B cell (primary cell): ENCODE measurements at regions not wholly inside any gene's neighbourhood (a gene's known extent, or its start where the extent isn't known, plus 50 kb on each side); places are given as distances from the start of the nearest gene placed in this dataset.

Experiments used
- ATAC-seq: fragments of 200-7000 bp; cut with Tn5 transposase; one replicate; pipeline ENCODE4 v1.10.0; 2021; ENCODE audit warnings: low read depth, mild to moderate bottlenecking, moderate number of reproducible peaks, moderate library complexity
- CTCF ChIA-PET: fragments of 350-600 bp; sonication (Branson Sonifier 250); formaldehyde crosslinking; loops from one replicate; lab custom pipeline; 2021; ENCODE audit warnings: antibody characterized with exemption, inconsistent platforms; lab: Charles Lee
- POLR2A ChIA-PET: fragments of 350-600 bp; sonication (Branson Sonifier 250); formaldehyde crosslinking; loops from one replicate; lab custom pipeline; 2021; ENCODE audit warnings: antibody characterized with exemption; lab: Charles Lee
- DNase-seq: peaks from one replicate; pipeline ENCODE4 v3.0.0; 2013
- H2AFZ ChIP-seq: 2 replicates; pipeline ENCODE4 v1.6.1; 2012; ENCODE audit warnings: mild to moderate bottlenecking, low read depth, low read length; ENCODE audit not compliant: insufficient read depth, poor library complexity, severe bottlenecking
- H3K27ac ChIP-seq, 2 donors: 1 replicate in 1 of 2; 2 replicates in 1 of 2; pipeline ENCODE4 v1.5.1; 2012 to 2013; ENCODE audit warnings: low read length in 2 of 2, mild to moderate bottlenecking in 2 of 2, moderate library complexity in 1 of 2
- H3K27me3 ChIP-seq, 4 experiments: fragments of 200-600 bp in 1 of 4; sonication (generic) in 1 of 4; replicated peaks in 1 of 4; 1 replicate in 2 of 4; 2 replicates in 2 of 4; pipeline versions ENCODE4 v1.6.1 to v1.7.0; 2013 to 2016; ENCODE audit warnings: low read length in 3 of 4, mild to moderate bottlenecking in 2 of 4, mixed read lengths in 1 of 4, moderate library complexity in 1 of 4; ENCODE audit not compliant: insufficient read depth in 4 of 4, control insufficient read depth in 3 of 4; ENCODE audit errors: control extremely low read depth in 1 of 4
- H3K36me3 ChIP-seq, 2 experiments: replicated peaks in 1 of 2; 1 replicate in 1 of 2; 2 replicates in 1 of 2; pipeline versions ENCODE4 v1.6.1 to v1.7.1; 2013; ENCODE audit warnings: low read length in 1 of 2; ENCODE audit not compliant: insufficient read depth in 2 of 2, control insufficient read depth in 1 of 2; ENCODE audit errors: control extremely low read depth in 1 of 2, extremely low read depth in 1 of 2
- H3K4me1 ChIP-seq, 2 donors: fragments of 200-600 bp in 1 of 2; sonication (generic) in 1 of 2; 1 replicate in 1 of 2; 2 replicates in 1 of 2; pipeline versions ENCODE4 v1.5.1 to v1.6.1; 2013 to 2017; ENCODE audit warnings: low read length in 2 of 2; ENCODE audit not compliant: control insufficient read depth in 2 of 2, insufficient read depth in 2 of 2
- H3K4me2 ChIP-seq: replicated peaks from 2 replicates; pipeline ENCODE3; 2012; ENCODE audit warnings: mild to moderate bottlenecking, low read depth, low read length; ENCODE audit not compliant: poor library complexity, severe bottlenecking
- H3K4me3 ChIP-seq, 5 experiments: fragments of 200-600 bp in 1 of 5; sonication (generic) in 1 of 5; 1 replicate in 3 of 5; 2 replicates in 2 of 5; pipeline versions ENCODE4 v1.5.1 to v1.7.0; 2011 to 2016; ENCODE audit warnings: low read length in 4 of 5, mild to moderate bottlenecking in 4 of 5, low read depth in 2 of 5, control low read depth in 1 of 5, moderate library complexity in 1 of 5; ENCODE audit not compliant: insufficient read depth in 1 of 5; ENCODE audit errors: control extremely low read depth in 1 of 5, extremely low read depth in 1 of 5
- H3K79me2 ChIP-seq: fragments of 200-600 bp; sonication (generic); one replicate; pipeline ENCODE4 v1.6.0; 2016; ENCODE audit warnings: low read length; ENCODE audit not compliant: control insufficient read depth, insufficient read depth
- H3K9ac ChIP-seq: fragments of 200-600 bp; sonication (generic); 2 replicates; pipeline ENCODE4 v1.6.1; 2017; ENCODE audit warnings: mild to moderate bottlenecking, low read length, moderate library complexity
- H3K9me3 ChIP-seq, 3 donors: one replicate each; pipeline versions ENCODE4 v1.6.1 to v1.7.1; 2013; ENCODE audit warnings: low read length in 2 of 3; ENCODE audit not compliant: control insufficient read depth in 2 of 3, insufficient read depth in 1 of 3; ENCODE audit errors: control extremely low read depth in 1 of 3
- H4K20me1 ChIP-seq: 2 replicates; pipeline ENCODE4 v1.6.0; 2012; ENCODE audit warnings: mild to moderate bottlenecking, low read length; ENCODE audit not compliant: insufficient read depth, control insufficient read depth, poor library complexity, severe bottlenecking
- H3K27ac Mint-ChIP-seq: one replicate; pipeline ENCODE4 v1.8.0; 2021; ENCODE audit warnings: mixed read lengths
- H3K27me3 Mint-ChIP-seq: one replicate; pipeline ENCODE4 v1.8.0; 2021; ENCODE audit warnings: mixed read lengths
- H3K4me1 Mint-ChIP-seq: one replicate; pipeline ENCODE4 v1.8.0; 2021; ENCODE audit warnings: mixed read lengths
- H3K4me3 Mint-ChIP-seq: one replicate; pipeline ENCODE4 v1.8.0; 2021; ENCODE audit warnings: mixed read lengths
- H3K9me3 Mint-ChIP-seq: one replicate; pipeline ENCODE4 v1.8.0; 2022; ENCODE audit warnings: mixed read lengths; ENCODE audit not compliant: insufficient read depth
- CTCF ChIP-seq: fragments of 200-600 bp; IDR thresholded peaks from one replicate; pipeline ENCODE4 v1.8.0; 2022; ENCODE audit warnings: antibody characterized with exemption, mild to moderate bottlenecking
- EZH2 ChIP-seq: IDR thresholded peaks from 2 replicates; pipeline ENCODE4 v1.6.1; 2012; ENCODE audit warnings: borderline replicate concordance, low read depth, mild to moderate bottlenecking, moderate library complexity, low read length; ENCODE audit not compliant: insufficient read depth, poor library complexity, severe bottlenecking
- WGBS: methylation state at CpG from one replicate; pipeline ENCODE4 v1.1.5; 2013; ENCODE audit warnings: missing lambda C conversion rate; ENCODE audit not compliant: insufficient coverage; 5-methylcytosine and 5-hydroxymethylcytosine counted together
- intact Hi-C: fragments of 100-400 bp; cut with micrococcal nuclease; formaldehyde crosslinking; loops from one replicate; pipeline ENCODE4 v1.10.0; 2022

GRCh38 chr18:47418746-47419145 is 167.3 kb upstream of the SKOR2 start:
- TF ChIP-seq CTCF, result no peak
- TF ChIP-seq EZH2, result no peak
- no peaks in the 10 kb centered on the region for H3K9me3 ChIP-seq
- Mint-ChIP-seq H3K9me3 (no peaks in the 10 kb centered on the region), H3K27me3 (peaks cover 35% of the 10 kb centered on the region), H3K4me3 (no peak overlapping the region), H3K27ac (no peak overlapping the region), H3K4me1 (peaks cover 11% of the 10 kb centered on the region)
- intact Hi-C loops, result no loop called here
- ChIA-PET POLR2A (no interaction called here), CTCF (no interaction called here)
- peaks cover 0 to 13% (median 0%) of the 10 kb centered on the region in 4 experiments for H3K27me3 ChIP-seq
- DNase-seq (no peak), ATAC-seq (no peak)
- H2AFZ ChIP-seq, result no peak overlapping the region
- H3K9ac ChIP-seq, result no peak overlapping the region
- no CpG with 5 or more reads among the region's 3 CpGs for WGBS
- no peaks in the 10 kb centered on the region for H3K36me3 ChIP-seq
- H3K4me3 ChIP-seq, result no peak overlapping the region
- no peak overlapping the region for H3K27ac ChIP-seq
- H4K20me1 ChIP-seq, result no peaks in the 10 kb centered on the region
- H3K4me2 ChIP-seq, result no peak overlapping the region
- H3K4me1 ChIP-seq, result peaks cover 3 to 8% of the 10 kb centered on the region in 2 donors
- H3K79me2 ChIP-seq, result no peaks in the 10 kb centered on the region

DNA sequence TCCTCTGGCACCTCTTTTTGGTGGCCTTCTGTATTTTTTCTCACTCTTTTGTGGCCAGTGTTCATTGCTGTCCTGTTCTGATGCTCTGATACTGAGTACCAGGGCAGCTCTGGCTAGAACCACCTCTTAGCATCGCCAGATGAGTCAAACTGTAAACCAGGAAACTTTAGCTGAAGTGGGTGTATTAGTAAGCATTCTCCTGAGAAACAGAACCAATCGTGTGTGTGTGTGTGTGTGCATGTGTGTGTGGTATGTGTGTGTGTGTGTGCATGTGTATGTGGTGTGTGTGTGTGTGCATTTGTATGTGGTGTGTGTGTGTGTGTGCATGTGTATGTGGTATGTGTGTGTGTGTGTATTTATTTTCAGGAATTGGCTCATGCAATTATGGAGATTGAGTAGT is 166.3 kb upstream of the SKOR2 start:
- ATAC-seq, result no peak
- WGBS, result 78% methylated on average over 2 of the region's 2 CpGs
- no peak for TF ChIP-seq EZH2
- TF ChIP-seq CTCF, result no peak
- no peak overlapping the region for H3K27ac Mint-ChIP-seq
- Histone ChIP-seq H3K4me3 (no peak overlapping the region), H3K27me3 (peaks cover 0 to 19% (median 0%) of the 10 kb centered on the region in 4 experiments), H3K36me3 (no peaks in the 10 kb centered on the region), H3K4me2 (no peak overlapping the region), H3K4me1 (peaks cover 3 to 8% of the 10 kb centered on the region in 2 donors), H3K9ac (no peak overlapping the region), H3K9me3 (no peaks in the 10 kb centered on the region), H4K20me1 (no peaks in the 10 kb centered on the region), H2AFZ (no peak overlapping the region), H3K79me2 (no peaks in the 10 kb centered on the region), H3K27ac (no peak overlapping the region)
- H3K4me1 Mint-ChIP-seq, result peaks cover 11% of the 10 kb centered on the region
- no peak for DNase-seq
- intact Hi-C loops, result no loop called here
- POLR2A ChIA-PET, result no interaction called here
- peaks cover 39% of the 10 kb centered on the region for H3K27me3 Mint-ChIP-seq
- no peak overlapping the region for H3K4me3 Mint-ChIP-seq
- H3K9me3 Mint-ChIP-seq, result no peaks in the 10 kb centered on the region
- CTCF ChIA-PET, result no interaction called here
